IMR-90 (cell line): ENCODE measurements at regions not wholly inside any gene's neighbourhood (a gene's known extent, or its start where the extent isn't known, plus 50 kb on each side); places are given as distances from the start of the nearest gene placed in this dataset.

Experiments
- ATAC-seq: fragments of 200-7000 bp; cut with Tn5 transposase; 2 replicates; pipeline ENCODE4 v1.9.1; 2020; ENCODE audit warnings: low read depth, mild to moderate bottlenecking, moderate library complexity
- BruUV-seq: library from RNA; stranded (reverse); fragments of 400-500 nt; replicated peaks from 2 replicates; lab custom pipeline; 2021; lab: Mats Ljungman, UMichigan
- CTCF ChIA-PET: fragments of 300-600 bp; formaldehyde crosslinking; extraction: SDS; loops from one replicate; lab custom pipeline; 2021; ENCODE audit warnings: antibody characterized with exemption; lab: Yijun Ruan, JAX
- POLR2A ChIA-PET: fragments of 300-600 bp; sonication (Branson Sonifier 250); formaldehyde crosslinking; loops from one replicate; lab custom pipeline; 2022; ENCODE audit warnings: antibody characterized with exemption; ENCODE audit not compliant: unreplicated experiment; lab: Charles Lee
- DNase-seq: peaks from one replicate; pipeline ENCODE4 v3.0.0; 2013
- H2AFZ ChIP-seq: replicated peaks from 2 replicates; pipeline ENCODE3; 2013; ENCODE audit warnings: low read length, mild to moderate bottlenecking; ENCODE audit not compliant: poor library complexity
- H2AK5ac ChIP-seq: 2 replicates; pipeline ENCODE4 v1.6.1; 2013; ENCODE audit warnings: low read depth, low read length, inconsistent platforms
- H2AK9ac ChIP-seq: replicated peaks from 2 replicates; pipeline ENCODE3; 2013; ENCODE audit warnings: mild to moderate bottlenecking, low read depth, low read length, moderate library complexity; ENCODE audit not compliant: poor library complexity
- H2BK120ac ChIP-seq: 2 replicates; pipeline ENCODE4 v1.6.1; 2013; ENCODE audit warnings: low read depth, low read length, inconsistent platforms
- H2BK15ac ChIP-seq: 3 replicates; pipeline ENCODE4 v1.6.1; 2013; ENCODE audit warnings: low read depth, low read length, inconsistent platforms
- H2BK20ac ChIP-seq: 2 replicates; pipeline ENCODE4 v1.6.1; 2013; ENCODE audit warnings: low read depth, mild to moderate bottlenecking, inconsistent platforms, low read length, moderate library complexity
- H2BK5ac ChIP-seq: 2 replicates; pipeline ENCODE4 v1.6.1; 2013; ENCODE audit warnings: mild to moderate bottlenecking, low read depth, low read length, inconsistent platforms; ENCODE audit not compliant: poor library complexity, severe bottlenecking
- H3K14ac ChIP-seq: replicated peaks from 2 replicates; pipeline ENCODE4 v1.6.1; 2013; ENCODE audit warnings: low read depth, low read length, inconsistent platforms
- H3K18ac ChIP-seq: 2 replicates; pipeline ENCODE4 v1.6.1; 2013; ENCODE audit warnings: low read depth, low read length, control low read depth
- H3K23ac ChIP-seq: 2 replicates; pipeline ENCODE4 v1.6.1; 2013; ENCODE audit warnings: low read depth, low read length, inconsistent platforms
- H3K27ac ChIP-seq: 2 replicates; pipeline ENCODE4 v1.5.1; 2013; ENCODE audit warnings: mild to moderate bottlenecking, control low read depth, low read length; ENCODE audit not compliant: insufficient read depth
- H3K27me3 ChIP-seq: 2 replicates; pipeline ENCODE4 v1.6.1; 2013; ENCODE audit warnings: low read length; ENCODE audit not compliant: control insufficient read depth, insufficient read depth
- H3K36me3 ChIP-seq: 2 replicates; pipeline ENCODE4 v1.6.1; 2013; ENCODE audit warnings: low read length, mixed read lengths; ENCODE audit not compliant: control insufficient read depth, insufficient read depth
- H3K4ac ChIP-seq: 2 replicates; pipeline ENCODE4 v1.6.1; 2013; ENCODE audit warnings: low read depth, low read length, inconsistent platforms
- H3K4me1 ChIP-seq: 2 replicates; pipeline ENCODE4 v1.6.1; 2013; ENCODE audit warnings: low read length, mixed read lengths; ENCODE audit not compliant: control insufficient read depth, insufficient read depth
- H3K4me2 ChIP-seq: 2 replicates; pipeline ENCODE4 v1.6.1; 2013; ENCODE audit warnings: low read depth, mild to moderate bottlenecking, control low read depth, low read length, moderate library complexity
- H3K4me3 ChIP-seq: 2 replicates; pipeline ENCODE4 v1.5.1; 2013; ENCODE audit warnings: low read depth, mild to moderate bottlenecking, control low read depth, low read length, moderate library complexity; ENCODE audit not compliant: insufficient read depth
- H3K56ac ChIP-seq: 2 replicates; pipeline ENCODE4 v1.6.1; 2013; ENCODE audit warnings: low read length, inconsistent platforms; ENCODE audit not compliant: insufficient read depth; ENCODE audit errors: extremely low read depth
- H3K79me1 ChIP-seq, 2 experiments: 2 replicates each; pipeline ENCODE4 v1.6.1; 2013; ENCODE audit warnings: low read length in 2 of 2, inconsistent platforms in 1 of 2, low read depth in 1 of 2
- H3K9ac ChIP-seq: 2 replicates; pipeline ENCODE4 v1.6.1; 2013; ENCODE audit warnings: low read depth, low read length, control low read depth
- H3K9me1 ChIP-seq: 2 replicates; pipeline ENCODE4 v1.6.1; 2013; ENCODE audit warnings: low read length, inconsistent platforms; ENCODE audit not compliant: insufficient read depth
- H3K9me3 ChIP-seq: 2 replicates; pipeline ENCODE4 v1.6.1; 2013; ENCODE audit warnings: low read length; ENCODE audit not compliant: control insufficient read depth, insufficient read depth
- H4K20me1 ChIP-seq: 2 replicates; pipeline ENCODE4 v1.6.1; 2013; ENCODE audit warnings: low read length, inconsistent platforms; ENCODE audit not compliant: insufficient read depth
- H4K5ac ChIP-seq: 2 replicates; pipeline ENCODE4 v1.6.1; 2013; ENCODE audit warnings: mild to moderate bottlenecking, low read depth, low read length, control low read depth
- H4K8ac ChIP-seq, 2 experiments: 2 replicates each; pipeline ENCODE4 v1.6.1; 2013; ENCODE audit warnings: low read depth in 2 of 2, low read length in 2 of 2, control low read depth in 1 of 2, inconsistent platforms in 1 of 2
- H4K91ac ChIP-seq: 2 replicates; pipeline ENCODE4 v1.6.1; 2013; ENCODE audit warnings: low read depth, low read length, inconsistent platforms; ENCODE audit not compliant: insufficient read depth
- BHLHE40 ChIP-seq: fragments of 150-350 bp; IDR thresholded peaks from 2 replicates; pipeline ENCODE4 v1.6.1; 2016; ENCODE audit warnings: mild to moderate bottlenecking, low read depth, low read length
- CEBPB ChIP-seq: IDR thresholded peaks from 2 replicates; pipeline ENCODE4 v1.6.1; 2012; ENCODE audit warnings: low read depth, low read length, improper control_type of control experiment
- CHD1 ChIP-seq: IDR thresholded peaks from 2 replicates; pipeline ENCODE4 v1.6.1; 2012; ENCODE audit warnings: low read depth, low read length, improper control_type of control experiment
- MAZ ChIP-seq: IDR thresholded peaks from 2 replicates; pipeline ENCODE4 v1.6.1; 2012; ENCODE audit warnings: low read depth, mild to moderate bottlenecking, low read length, improper control_type of control experiment, moderate library complexity, borderline replicate concordance
- RAD21 ChIP-seq: IDR thresholded peaks from 2 replicates; pipeline ENCODE4 v1.6.1; 2012; ENCODE audit warnings: low read length, improper control_type of control experiment
- RFX5 ChIP-seq: IDR thresholded peaks from 2 replicates; pipeline ENCODE4 v1.8.0; 2012; ENCODE audit warnings: low read depth, mild to moderate bottlenecking, low read length, moderate library complexity
- USF2 ChIP-seq: fragments of 150-350 bp; IDR thresholded peaks from 2 replicates; pipeline ENCODE4 v1.6.1; 2017; ENCODE audit warnings: mild to moderate bottlenecking, antibody characterized with exemption, low read length, low read depth
- dilution Hi-C: fragments of 300-500 bp; cut with HindIII; formaldehyde crosslinking; loops from one replicate; pipeline ENCODE4 v1.14.3; 2018; ENCODE audit warnings: low sequenced_read_pairs; ENCODE audit not compliant: unreplicated experiment
- in situ Hi-C: fragments of 300-500 bp; cut with MboI; formaldehyde crosslinking; loops from 3 replicates; pipeline ENCODE4 v1.14.3; 2019; ENCODE audit warnings: low sequenced_read_pairs, inconsistent platforms, mixed read lengths
- intact Hi-C: fragments of 100-400 bp; cut with micrococcal nuclease; formaldehyde crosslinking; loops from 2 replicates; pipeline ENCODE4 v1.10.0; 2022

DNA sequence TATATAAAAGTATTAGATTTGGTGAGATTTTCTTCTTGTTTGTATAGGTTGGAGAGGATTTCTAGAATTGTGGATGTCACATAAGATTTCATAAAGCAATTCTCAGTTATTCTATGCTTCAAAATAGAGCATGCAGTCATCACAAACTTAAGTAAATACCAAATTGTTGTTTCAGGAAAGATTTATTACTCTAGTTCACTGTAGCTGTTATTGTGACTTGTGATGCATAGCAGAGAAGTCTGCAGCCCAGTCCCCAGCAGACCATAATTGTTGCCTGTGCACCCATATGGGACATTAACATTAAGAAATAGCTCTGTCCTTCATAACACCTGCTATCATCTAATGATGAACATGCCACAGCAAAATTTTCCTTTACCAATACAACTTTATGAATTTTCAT is 228.0 kb upstream of the FAM83B start:
- intact Hi-C loops = loop anchor here (5.0 kb wide), 1 partner anchor 449 kb away; no protein-coding TSS in a partner anchor
- in situ Hi-C loops = no loop called here

More for the DNA sequence above, 228.0 kb upstream of the FAM83B start:
- Histone ChIP-seq H4K20me1 (no peaks in the 10 kb centered on the region), H2AK5ac (peak overlapping the region; percentile 48), H3K27ac (no peak overlapping the region), H3K27me3 (no peaks in the 10 kb centered on the region), H4K91ac (no peak overlapping the region), H2BK5ac (no peak overlapping the region), H4K8ac (0 out of 4 replicates have a peak overlapping the region, but pooled peaks of 1 of the 2 experiments have one; percentile 13), H2BK20ac (peak overlapping the region; percentile 82), H3K9me3 (no peaks in the 10 kb centered on the region), H3K4ac (peak overlapping the region; percentile 70), H2BK15ac (0 out of 3 replicates have a peak overlapping the region, but pooled peaks have one; percentile 39), H2AFZ (no peak overlapping the region), H3K18ac (peak overlapping the region; percentile 61), H3K36me3 (no peaks in the 10 kb centered on the region), H2BK120ac (peak overlapping the region; percentile 90), H3K56ac (no peak overlapping the region), H3K9ac (no peak overlapping the region), H3K4me2 (no peak overlapping the region), H2AK9ac (no peak overlapping the region), H3K4me1 (peaks cover 5% of the 10 kb centered on the region; the same call in 1 of the 2 replicates), H4K5ac (peak overlapping the region; percentile 54; the same call in 1 of the 2 replicates), H3K14ac (no peak overlapping the region; the same call in 1 of the 2 replicates), H3K4me3 (no peak overlapping the region), H3K23ac (no peak overlapping the region), H3K79me1 (no peaks in the 10 kb centered on the region), H3K9me1 (no peaks in the 10 kb centered on the region)
- BruUV-seq = no TSS peak
- CTCF ChIA-PET = interaction anchor here (1.2 kb wide), 1 partner anchor 99 kb away, joined by 4 read pairs; no protein-coding TSS in a partner anchor
- DNase-seq = no peak
- ATAC-seq = no peak
- TF ChIP-seq USF2 = no peak
- TF ChIP-seq BHLHE40 = no peak
- TF ChIP-seq RFX5 = no peak
- TF ChIP-seq RAD21 = no peak
- no peak for TF ChIP-seq CEBPB
- TF ChIP-seq MAZ = no peak
- no peak for TF ChIP-seq CHD1
- dilution Hi-C loops = no loop called here
- POLR2A ChIA-PET = no interaction called here
